HG03039 (cell line): ENCODE measurements at regions not wholly inside any gene's neighbourhood (a gene's known extent, or its start where the extent isn't known, plus 50 kb on each side); places are given as distances from the start of the nearest gene placed in this dataset.
"Not testable (repeated sequence)": the region's sequence is repeated elsewhere in the genome, so short reads cannot be mapped to it uniquely, and the experiment has no call there.

ENCODE experiments used
- ATAC-seq: cut with Tn5 transposase; IDR thresholded peaks from one replicate; pipeline ENCODE4 v1.9.1; 2021; ENCODE audit warnings: mild to moderate bottlenecking, moderate library complexity; ENCODE audit not compliant: unreplicated experiment

DNA sequence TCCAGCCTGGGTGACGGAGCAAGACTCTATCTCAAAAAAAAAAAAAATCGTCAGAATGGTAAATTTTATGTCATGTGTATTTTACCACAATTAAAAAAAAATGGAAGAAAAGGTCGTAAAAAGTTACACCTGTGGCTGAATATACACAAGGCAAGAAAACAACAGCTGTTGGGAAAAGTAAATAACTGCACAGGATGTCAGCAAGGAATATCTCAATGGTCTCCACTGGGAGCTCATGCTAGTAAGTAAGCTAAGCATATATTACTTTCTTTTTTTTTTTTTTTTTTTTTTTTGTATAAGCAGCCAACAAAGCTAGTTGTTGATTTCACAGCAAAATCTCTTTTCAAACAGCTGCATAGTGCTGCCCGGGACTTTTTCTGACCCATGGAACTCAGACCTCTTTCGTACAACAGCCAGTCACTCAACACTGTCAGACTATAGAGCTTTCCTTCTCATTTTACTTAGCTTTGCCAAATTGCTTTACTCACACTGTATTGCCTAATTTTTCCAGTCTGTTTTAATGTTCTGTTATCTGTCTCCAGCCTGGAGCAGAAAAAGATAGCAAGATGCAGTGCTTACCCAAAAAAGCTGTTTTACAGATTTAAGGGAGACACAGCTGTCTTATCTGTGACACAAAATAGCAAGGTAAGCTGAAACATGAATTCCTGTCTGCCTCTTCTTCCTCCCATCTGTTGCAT lies 175.9 kb downstream of the ENC1 start:
- no peak for ATAC-seq

DNA sequence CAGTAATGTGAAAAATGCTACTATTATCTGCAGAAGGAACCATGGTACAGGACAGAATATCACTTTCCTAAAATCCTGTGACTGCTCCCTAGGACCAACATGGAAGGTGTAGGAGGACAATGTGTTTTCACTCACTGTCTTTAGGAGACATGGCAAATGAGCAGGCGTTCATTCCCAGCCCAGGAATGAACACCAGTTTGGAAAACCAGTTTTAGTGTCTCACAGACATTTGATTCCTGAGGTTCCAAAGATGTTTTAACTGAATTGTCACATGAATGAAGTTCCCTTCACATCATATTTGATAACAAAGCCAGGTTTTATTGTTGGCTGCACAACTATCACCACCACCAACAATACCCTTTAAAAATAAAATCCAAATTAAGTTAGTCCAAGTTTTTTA lies 178.2 kb downstream of the ENC1 start:
- ATAC-seq, result no peak

DNA sequence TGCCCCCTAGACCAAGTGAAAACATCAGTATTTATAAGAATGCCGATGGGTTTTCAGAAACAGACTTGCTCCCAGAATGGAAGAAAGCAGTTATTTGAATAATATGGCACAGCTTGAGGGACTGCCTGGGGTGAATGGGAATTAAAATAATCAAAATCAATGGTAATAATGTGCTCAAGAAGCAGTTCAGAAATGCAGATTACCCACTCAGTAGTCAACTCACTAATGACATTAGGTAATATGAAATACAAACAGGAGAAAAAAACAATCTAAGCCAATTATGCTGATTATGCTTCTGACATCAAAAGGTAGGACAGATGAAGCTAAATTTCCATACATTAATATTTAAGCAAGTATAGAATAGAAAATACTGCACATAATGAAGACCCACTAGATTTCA lies 179.3 kb downstream of the ENC1 start:
- ATAC-seq, result no peak

DNA sequence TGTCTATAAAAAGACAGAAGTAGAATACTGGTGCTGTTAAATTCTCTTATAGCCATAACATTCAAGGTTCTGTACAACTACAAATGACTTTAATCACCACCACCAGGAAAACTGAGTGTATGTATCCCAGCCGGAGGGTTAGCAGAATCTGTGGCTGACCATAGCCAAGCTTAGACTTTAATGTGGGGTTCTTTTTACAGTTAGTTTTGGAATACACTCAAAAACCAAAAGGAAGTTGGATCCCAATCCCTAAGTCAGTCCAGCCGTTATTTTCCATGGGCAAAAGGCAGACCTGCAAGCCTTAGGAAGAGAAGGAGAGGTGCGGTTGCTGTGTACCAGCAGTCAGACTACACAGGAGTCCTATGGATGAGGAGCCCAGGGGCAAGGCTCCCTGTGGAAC lies 179.8 kb downstream of the ENC1 start:
- no peak for ATAC-seq

DNA sequence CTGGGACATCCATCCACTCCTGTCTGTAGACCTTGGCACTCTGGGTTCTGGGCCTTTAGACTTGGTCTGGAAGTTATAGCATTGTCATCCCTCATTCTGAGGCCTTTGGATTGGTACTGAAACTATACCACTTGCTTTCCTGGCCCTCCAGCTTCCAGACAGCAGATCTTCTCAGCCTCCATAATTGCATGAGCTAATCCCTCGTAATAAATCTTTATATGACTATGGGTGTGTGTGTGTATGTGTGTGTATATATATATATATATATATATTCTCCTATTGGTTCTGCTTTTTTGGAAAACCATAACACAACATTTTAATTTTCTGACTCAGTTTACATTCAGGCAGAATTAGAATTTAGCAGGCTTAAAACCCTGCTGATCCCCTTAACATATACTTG lies 180.5 kb downstream of the ENC1 start:
- ATAC-seq, result no peak

DNA sequence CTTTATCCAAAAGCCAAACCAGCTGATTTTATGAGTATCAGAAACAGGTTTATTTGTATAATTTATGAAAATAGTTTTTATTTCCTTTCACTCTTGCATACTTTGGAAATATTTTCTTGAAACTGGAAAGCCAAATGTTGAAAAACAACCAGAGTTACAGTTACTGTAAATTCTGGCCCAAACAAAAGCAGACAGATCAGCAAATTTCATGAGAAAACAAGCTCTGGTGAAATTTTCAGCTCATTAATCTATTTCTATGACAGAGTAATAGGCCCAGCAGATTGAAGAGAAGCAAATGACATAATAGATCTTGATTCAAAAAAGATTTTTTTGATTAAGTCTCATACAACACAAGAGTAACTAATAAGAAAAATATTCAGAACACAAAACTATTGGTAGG lies 182.7 kb downstream of the ENC1 start:
- no peak for ATAC-seq

DNA sequence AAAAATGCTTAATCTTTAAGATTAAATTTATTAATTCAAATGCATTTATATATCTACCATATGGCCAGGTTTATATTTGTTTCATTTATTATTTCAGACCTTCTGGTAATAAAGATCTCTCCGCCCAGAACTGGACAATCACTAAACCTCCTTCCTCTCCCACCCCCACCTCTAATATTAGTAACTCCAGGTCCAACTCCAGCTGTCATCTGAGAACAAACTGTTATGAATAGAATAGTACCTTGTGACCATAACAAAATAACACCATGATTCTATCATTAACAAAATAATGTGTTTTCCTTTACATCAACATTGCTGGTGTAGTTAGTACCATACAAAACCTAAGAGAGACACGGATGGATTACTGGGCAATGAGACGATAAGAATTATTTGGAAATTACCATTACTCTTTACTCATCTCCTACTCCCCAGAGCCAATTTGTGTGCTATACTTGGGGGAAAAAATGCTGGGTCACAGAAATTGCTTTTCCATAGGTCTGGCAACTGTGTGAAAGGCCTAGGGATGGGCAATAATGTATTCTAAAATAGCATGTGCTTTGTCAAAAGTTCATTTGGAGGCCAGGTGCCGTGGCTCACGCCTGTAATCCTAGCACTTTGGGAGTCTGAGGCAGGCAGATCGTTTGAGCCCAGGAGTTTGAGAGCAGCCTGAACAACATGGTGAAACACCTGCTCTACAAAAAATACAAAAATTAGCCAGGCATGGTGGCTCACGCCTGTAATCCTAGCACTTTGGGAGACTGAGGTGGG lies 186.1 kb downstream of the ENC1 start:
- no peak for ATAC-seq

DNA sequence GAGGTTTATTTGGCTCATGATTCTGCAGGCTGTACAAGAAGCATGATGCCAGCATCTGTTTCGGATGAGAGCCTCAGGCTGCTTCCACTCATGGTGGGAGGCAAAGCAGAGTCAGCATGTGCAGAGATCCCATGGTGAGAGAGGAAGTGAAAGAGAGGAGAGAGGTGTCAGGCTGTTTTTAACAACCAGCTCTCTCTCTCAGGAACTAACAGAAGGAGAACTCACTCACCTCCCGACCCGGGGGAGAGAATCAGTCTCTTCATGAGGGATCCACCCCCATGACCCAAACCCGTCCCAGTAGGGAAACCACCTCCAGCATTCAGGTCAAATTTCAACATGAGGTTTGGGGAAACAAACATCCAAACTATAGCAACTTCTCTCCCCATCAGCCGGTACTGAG lies 187.7 kb downstream of the ENC1 start:
- no peak for ATAC-seq

DNA sequence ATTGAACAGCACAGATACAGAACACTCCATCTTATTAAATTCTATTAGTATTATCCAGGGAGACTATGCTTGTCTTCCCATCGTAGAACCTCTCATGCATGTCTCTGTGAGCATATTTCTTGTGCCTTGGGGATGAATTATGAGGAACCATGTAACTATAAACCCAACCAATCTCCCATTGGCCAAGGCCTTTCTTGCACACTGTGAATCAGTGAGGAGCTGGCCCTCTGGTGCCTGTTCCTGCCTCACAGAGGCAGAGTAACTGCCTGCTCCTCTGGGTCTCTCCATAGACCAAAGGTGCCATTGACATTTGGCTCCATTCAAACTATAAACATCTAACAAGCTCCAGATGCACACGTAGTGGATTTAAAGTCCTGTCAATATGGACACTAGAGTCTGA lies 190.4 kb downstream of the ENC1 start:
- no peak for ATAC-seq

DNA sequence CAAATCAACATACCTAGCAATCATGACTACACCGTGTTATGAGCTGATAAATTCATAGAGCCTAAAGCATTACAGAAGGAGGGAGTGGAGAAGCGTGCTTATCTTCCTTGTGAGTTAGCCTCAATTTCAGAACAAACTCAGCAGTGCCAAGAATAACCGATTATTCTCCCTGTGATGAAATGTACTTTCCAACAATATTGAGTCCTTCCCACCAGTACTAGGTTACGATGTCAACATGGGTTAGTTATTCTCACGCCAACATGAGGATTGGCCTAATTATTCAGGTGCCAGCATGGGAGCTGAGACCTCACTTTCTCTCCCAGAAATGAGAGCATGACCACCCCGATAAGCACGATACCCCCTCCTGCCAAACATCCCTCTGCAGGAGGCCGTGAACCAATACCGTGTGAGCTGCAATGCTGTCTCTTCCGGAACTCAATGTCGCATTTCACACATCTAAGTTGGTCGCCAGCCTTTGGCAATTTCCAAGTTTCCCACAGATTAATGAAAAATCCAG lies 193.7 kb downstream of the ENC1 start:
- ATAC-seq, result no peak

DNA sequence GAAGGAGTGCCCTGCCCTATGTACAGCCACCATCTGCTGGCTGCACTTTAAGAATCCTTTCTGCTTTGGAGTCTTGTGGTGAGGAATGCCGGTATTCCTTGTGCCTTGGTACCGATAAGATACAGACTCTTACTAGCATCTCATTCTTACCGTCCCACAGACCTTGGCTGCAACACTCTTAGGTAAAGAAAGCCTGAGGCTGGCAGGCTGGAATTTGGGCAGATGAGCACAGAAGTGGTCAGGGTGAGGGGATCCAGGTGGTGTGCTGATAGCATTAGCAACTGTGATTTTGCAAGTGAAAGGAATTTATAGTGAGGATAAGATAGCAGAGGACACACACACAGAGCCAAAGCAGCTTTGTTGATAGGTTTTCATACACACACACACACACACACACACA lies 198.1 kb downstream of the ENC1 start:
- ATAC-seq, result no peak

DNA sequence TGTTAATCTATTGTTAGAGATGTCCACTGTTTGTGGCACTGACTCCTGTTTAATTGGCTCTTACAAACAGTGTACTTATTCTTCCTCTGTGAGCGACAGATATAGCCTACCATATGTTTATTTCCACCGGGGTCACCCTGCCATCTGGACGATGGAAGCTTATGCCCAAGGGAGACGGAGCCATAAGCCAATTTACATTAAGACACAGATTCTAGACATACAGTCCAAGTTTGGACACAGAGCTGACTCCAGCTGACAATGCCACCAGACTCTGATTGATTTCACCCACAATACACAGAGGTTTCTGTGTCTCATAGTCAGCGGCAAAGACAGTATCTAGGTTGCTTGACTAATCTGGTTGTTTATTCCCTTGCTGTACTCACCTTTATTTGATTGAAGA lies 198.9 kb downstream of the ENC1 start:
- no peak for ATAC-seq

DNA sequence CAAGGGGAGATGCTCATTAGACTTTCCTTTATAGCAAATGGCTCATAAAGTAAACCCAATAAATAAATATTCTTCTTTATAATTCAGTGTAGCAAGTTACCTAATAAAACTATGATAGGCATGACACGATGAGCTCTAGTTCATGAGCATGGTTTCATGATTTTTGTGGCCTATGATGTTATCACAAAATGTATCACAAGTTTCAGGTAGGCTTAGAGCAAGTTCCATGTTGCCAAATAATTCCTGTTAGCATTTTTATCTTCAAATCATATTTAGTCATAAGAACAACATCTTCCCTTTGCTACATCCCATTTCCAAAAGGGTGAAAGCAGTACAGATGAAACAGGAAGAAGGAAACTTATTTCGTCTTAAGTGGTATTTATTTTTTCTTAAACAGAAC lies 200.2 kb downstream of the ENC1 start:
- no peak for ATAC-seq

DNA sequence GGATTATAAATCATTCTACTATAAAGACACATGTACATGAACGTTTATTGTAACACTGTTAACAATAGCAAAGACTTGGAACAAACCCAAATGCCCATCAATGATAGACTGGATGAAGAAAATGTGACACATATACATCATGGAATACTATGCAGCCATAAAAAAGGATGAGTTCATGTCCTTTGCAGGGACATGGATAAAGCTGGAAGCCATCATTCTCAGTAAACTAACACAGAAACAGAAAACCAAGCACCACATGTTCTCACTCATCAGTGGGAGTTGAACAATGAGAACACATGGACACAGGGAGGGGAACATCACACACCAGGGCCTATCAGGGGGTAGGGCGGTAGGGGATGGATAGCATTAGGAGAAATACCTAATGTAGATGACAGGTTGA lies 202.7 kb downstream of the ENC1 start:
- ATAC-seq, result not testable (repeated sequence)

DNA sequence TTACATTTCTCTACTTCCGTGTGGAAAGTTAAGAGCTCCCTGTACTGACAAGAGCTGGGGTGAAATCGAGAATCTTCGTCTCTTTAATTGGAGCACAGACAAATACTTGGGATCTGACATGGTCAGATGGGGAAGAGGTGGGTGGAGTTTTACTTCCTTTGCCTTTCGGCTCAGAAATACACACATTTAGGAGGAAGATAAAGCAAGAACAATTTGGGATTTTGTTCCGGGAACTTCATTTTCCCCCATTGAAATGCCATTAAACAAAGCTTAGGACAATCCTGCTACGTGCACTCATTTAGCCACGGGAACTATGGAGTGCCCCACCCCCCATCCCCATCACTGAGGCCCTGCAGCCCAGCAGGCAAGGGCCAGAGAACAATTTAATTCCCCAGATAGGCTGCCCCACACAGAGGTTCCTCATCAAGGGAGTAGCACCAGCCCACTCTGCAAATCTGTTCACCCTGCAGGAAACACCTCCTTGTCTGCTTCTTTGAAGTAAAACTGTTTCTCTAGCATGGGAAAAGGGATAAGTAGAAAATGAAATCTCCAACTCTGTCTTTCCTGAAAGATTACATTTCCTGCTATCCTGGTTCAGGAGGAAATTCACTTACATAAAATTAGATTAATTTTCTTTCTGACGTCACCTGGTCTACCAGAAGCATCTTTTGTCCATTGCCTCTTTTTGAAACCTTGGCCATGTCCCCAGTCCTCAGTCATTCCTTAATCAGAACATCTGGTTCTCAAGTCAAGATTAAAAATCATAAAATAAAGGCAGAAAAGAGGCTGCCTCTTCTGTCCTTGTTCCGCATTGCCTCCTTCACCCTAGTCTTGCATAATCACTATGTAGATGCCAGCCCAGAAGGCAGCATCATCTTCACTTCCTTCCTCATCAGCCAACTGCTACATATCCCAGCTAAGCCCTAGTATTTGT lies 206.4 kb downstream of the ENC1 start:
- ATAC-seq, result no peak

DNA sequence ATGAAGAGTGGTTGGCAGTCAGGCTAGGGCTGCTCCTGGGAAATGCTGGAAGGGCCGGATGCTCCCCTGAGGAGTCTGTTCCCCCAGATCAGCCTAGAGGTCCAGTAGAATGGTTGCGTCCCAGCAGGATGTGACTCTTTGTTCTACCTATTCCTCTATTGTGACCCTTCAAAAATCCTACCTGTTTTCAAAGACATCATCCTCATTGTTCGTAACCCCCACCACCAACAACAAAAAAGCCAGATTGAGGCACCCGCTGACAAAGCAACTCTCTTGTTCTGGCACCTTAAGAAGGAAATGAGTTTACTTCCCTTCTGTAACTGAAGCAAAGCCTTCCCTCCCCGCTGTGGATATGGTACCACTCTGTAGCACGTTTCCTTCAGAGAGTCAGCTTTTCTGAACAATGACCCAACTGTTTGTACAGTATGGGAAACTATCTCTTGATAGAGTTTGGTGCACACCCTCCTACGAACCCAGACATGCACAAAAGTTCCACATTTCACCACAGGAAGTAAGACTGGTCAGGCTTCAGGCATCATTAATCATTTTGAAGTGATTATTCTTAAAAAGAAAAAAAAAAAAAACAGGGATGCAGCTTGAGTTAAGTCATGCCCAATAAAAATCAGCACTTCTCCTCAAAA lies 207.2 kb downstream of the ENC1 start:
- ATAC-seq, result no peak

DNA sequence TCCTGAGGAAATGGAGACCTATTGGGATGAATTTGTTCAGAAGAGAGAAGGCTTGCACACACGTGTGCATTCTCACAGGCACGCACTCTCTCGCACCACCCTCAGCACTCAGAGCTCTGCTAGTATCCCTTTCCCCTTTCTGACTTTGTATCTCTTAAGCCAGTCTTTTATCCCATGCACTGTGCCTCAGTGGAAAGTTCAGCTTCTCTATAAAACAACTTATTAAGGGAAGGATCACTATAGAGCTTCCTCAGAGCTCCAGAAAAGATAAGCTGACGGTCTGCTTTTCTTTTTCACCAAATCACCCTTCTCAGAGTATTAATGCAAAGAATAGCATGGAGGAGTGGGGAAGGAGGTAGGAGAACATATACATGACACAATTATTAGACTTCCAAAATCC lies 207.8 kb downstream of the ENC1 start:
- ATAC-seq, result no peak

DNA sequence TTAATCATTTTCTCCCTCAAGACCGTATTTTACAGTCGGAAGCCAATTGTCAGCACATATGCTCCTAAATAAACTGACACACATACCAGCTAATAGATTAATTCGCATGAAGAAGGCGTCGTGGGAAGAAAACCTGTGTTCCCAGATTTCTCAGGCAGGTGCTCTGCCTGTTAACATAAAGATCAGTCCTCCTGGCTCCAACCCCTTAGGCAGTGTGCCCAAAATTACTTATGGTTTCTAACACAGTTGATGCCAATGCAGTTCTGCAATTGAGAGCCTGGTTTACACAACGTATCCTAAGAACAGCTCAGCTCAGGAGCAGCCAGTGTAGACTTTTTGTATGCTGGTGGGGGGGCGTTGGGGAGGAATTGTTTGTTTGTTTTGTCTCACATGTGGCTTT lies 208.3 kb downstream of the ENC1 start:
- ATAC-seq, result no peak

DNA sequence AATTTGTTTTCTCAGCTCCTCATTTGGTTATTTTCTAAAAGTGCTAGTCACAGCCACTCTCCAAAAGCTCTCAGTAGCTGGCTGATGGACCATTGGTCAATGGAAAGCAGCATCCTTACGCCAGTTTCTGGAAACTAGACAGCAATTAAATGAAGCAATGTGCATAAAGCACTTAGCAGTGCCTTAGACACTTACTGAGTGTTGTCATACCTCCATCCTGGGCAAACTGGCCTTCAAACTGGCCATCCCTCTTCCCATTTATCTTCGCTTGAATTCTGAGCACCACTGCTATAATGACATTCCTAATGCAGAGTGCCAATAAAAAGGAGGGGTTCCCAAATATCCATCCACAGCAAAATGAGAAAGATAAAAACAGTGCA lies 209.2 kb downstream of the ENC1 start:
- no peak for ATAC-seq

DNA sequence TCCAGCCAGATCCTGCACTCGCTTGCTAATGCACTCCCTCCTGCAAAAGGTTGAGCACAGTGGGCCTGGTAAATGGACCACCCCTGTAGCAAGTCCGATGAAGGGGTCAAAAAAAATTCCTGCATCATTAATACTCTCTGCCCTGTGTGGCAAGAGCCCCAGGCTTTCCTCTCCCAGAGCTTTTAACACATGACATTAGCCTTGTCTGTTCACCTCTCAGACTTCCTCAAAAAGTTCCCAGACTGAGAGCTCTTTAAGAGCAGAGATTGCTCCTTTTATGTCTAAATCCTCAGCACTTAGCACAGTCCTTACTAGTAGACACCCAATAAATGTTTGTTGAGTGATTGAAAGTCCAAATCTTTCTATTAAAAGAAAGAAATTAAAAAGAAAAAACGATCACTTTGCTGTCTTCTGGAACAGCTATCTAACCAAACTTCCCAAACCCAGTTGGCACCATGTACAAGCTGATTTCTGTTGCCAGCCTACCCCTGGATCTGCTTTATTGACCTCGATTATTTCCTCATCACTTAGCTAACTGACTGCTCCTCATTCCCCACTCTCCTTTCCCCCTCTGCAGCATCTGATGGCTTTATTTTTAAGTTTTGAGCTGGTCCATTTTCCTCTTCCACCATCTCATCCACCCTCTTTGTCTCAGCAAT lies 209.8 kb downstream of the ENC1 start:
- no peak for ATAC-seq
